Esophagus muscularis mucosa (tissue), 3 donors: ENCODE measurements at regions not wholly inside any gene's neighbourhood (a gene's known extent, or its start where the extent isn't known, plus 50 kb on each side); places are given as distances from the start of the nearest gene placed in this dataset.

ENCODE experiments used
- EP300 ChIP-seq: sonication (generic); formaldehyde crosslinking; IDR thresholded peaks from one replicate; pipeline ENCODE4 v1.6.1; 2017; ENCODE audit warnings: antibody characterized with exemption
- TF ChIP-seq, protein P1 (sequence below), 3 experiments: fragments of 200-600 bp in 2 of 3; fragments of 450-650 bp in 1 of 3; sonication (generic) in 2 of 3; IDR thresholded peaks; one replicate each; pipeline ENCODE4 v1.5.1; 2017 to 2019; ENCODE audit warnings: antibody characterized with exemption in 3 of 3, mild to moderate bottlenecking in 2 of 3, moderate library complexity in 1 of 3

DNA sequence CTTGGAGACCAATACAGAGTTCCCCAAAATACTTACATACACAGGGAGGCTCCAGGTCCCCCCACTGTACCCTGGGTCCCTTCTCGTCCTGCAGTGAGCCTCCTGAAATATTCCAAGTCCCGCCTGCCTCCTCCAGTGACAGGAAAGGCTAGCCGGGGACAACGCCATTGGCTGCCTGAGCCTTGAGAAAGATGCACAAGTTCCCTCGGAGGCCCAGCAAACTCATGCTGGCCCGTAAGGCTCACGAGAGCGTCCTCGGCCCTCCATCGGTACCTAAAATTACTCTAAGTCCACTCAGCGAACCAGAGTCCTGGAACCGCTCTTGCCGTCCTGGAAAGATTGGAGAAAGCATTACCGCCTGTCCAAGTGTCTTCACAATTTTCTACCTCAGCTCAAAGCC, 228.6 kb downstream of the ADAM29 start:
- TF ChIP-seq EP300: no peak
- TF ChIP-seq, protein P1, sequence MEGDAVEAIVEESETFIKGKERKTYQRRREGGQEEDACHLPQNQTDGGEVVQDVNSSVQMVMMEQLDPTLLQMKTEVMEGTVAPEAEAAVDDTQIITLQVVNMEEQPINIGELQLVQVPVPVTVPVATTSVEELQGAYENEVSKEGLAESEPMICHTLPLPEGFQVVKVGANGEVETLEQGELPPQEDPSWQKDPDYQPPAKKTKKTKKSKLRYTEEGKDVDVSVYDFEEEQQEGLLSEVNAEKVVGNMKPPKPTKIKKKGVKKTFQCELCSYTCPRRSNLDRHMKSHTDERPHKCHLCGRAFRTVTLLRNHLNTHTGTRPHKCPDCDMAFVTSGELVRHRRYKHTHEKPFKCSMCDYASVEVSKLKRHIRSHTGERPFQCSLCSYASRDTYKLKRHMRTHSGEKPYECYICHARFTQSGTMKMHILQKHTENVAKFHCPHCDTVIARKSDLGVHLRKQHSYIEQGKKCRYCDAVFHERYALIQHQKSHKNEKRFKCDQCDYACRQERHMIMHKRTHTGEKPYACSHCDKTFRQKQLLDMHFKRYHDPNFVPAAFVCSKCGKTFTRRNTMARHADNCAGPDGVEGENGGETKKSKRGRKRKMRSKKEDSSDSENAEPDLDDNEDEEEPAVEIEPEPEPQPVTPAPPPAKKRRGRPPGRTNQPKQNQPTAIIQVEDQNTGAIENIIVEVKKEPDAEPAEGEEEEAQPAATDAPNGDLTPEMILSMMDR (IDR thresholded peaks at IDR 0.05): no peak
